ENCODE measurements at regions not wholly inside any gene's neighbourhood (a gene's known extent, or its start where the extent isn't known, plus 50 kb on each side); places are given as distances from the start of the nearest gene placed in this dataset.

DNA sequence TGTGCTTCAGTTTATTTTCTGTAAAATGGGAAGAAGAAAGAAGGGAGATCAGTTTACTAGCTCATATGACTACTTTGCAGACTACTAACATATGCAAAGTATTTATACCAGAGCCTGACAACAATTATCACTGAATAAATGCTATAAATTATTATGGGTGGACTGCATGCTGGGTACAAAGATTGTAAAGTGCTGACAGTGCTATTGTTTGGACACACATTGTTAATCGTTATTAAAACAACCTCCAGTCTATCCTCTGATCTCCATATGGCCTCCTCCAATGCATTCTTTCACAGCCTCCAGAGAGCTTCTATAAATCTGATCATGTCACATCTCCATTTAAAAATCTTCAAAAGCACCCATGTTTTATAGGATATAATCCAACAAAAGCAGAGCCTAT is 90.1 kb upstream of the HS3ST1 start:
- no peak for DNase-seq (ENCODE audit: low read depth)

DNA sequence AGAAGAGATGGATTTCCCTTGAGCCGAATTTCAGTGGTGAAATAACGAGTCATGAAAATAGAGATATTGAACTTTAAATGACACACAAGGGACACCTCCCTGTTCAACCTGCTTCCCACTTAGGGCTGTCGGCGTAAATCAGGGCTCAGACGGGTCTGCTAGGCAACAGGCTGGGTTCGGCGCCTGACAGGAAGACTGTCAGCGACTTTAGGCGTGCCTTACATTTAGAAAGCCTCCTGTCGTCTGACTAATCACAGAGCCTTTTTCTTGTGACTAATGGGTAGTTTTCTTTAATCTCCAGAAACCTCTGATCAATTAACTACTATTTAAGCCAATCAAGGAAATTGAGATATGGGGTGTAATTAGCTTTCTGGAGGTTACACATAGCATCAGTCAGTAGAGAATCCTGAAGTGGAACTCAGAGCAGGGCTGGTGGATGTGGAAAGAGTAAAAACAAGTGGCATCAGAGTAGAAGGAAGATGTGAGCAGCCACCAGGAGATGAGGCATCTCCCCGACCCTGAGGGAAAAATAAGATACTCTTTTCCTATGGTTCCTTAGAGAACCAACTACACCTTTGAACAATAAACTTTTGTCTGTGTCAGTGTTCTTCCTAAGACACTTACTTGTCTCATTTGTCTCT is 86.2 kb upstream of the HS3ST1 start:
- DNase-seq (ENCODE audit: low read depth) = no peak

DNA sequence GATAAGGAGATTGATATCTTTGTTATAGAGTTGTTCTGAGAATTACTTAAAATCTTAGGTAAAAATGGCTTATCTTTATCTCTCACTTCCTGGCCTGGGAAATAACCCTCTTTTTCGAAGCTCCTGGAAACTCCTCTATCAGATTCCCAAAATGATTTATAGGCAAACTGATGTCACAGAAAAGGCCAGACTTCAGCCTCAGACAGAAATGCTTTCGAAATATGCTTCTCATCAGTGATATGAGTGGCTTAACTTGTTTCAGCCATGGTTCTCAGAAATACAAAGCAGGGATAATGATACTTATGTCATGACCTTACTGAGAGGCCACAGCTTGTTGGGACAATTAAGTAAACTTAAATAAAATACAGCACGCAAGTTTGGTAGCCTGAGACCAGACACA is 85.3 kb upstream of the HS3ST1 start:
- DNase-seq (ENCODE audit: low read depth) = no peak

DNA sequence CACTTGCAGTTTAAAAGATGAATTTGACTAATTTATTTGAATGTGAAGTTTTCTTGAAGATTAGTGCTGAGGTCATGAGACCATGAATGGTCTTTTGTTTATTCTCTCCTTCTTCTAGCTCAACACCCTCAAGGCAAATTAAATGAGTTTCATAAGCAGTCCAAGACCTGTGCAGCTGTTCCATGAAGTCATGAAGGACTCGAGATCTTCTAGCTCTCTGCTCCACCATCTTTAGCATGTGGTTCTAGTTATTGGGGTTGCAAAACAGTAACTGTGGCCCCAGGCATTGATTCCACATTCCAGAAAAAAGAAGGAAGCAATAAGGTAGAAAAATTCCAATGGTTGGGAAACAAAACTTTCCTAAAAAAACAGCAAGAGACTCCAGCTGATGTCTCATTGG is 84.2 kb upstream of the HS3ST1 start:
- DNase-seq (ENCODE audit: low read depth) = no peak

DNA sequence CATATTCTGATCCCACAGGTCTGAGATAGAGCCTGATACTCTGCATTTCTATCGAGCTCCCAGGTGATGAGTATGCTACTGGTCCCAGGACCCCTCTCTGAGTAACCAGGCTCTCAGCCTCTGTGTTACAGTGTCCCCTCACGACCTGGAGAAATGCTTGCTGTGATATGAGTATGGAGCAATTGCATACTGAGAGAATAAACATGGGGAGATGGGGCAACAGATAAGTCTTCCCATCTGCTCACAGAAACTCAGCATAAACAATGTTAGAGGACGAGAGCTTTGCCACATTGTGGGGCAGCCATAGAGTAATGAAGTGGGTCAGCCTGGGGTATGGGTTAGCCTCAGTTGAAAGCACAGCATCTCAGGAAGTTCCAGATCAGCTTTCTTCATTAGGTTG is 82.6 kb upstream of the HS3ST1 start:
- DNase-seq (ENCODE audit: low read depth) = no peak

DNA sequence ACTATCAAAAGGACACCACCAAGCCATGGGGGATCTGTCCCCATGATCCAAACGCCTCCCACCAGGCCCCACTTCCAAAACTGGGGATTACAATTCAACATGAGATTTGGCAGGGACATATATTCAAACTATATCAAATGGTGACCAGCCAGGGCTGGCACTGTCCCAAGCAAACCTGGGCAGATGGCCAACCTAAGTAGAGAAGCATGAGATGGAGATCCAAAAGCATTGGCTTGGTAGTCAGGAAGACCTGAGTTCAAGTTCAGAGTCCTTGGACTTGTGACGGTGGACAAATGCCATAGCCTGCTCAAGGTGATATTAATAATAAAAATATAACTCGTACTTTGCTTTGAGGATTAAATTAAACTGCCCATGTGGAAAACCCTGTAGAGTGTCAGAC is 79.2 kb upstream of the HS3ST1 start:
- DNase-seq (ENCODE audit: low read depth) = no peak

DNA sequence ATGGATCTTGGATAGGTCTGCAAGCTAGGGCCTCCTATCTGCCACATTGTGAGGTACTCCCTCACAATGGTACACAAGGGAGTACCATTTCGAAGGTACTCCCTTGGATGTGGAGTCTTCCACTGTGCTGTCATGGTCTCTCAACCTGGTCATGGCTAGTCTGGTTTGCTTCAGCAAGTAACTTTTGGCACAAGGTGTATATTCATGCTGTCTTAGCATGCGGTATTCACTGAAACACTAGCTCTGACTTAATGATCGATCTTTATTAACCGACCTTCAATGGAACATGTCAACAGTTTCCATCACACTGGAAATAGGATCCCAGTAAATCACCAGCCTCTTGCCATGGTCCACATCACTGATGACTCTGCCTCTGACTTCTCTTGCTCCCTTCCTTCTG is 77.5 kb upstream of the HS3ST1 start:
- no peak for DNase-seq (ENCODE audit: low read depth)

DNA sequence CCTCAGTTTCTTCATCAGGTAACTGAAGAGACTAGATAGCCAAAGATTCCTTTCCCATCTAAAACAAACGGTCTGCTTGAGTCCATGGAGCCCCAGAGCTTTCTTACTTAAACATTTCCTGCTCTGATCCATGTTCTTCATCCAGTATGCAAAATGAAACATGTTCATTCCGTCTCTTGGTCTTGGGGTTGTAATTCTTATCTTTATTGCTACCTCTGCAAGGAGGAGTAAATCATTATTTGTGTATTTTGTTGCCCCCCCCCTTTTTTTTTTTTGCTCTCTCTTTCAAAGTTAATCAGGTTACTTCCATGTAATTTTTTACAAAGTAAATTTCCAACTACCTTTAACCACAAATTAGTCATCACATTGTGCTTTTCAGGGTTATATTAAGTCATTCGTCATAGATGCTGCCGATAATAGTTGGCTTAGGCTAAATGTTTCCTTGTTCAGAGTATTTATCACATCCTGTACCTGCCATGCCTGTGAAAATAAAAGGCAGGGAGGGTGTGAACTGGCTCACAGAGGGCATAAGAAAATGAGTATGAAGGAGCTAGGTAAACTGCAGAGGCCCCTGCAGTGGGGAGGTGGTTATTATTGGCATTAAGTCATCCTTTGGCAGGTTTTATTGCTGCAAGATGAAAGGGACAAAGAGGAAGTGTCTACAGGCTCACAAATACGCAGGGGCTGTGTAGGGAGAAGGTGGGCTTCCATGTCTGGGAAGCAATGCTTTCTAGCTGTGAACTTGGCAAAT is 76.7 kb upstream of the HS3ST1 start:
- no peak for DNase-seq (ENCODE audit: low read depth)

DNA sequence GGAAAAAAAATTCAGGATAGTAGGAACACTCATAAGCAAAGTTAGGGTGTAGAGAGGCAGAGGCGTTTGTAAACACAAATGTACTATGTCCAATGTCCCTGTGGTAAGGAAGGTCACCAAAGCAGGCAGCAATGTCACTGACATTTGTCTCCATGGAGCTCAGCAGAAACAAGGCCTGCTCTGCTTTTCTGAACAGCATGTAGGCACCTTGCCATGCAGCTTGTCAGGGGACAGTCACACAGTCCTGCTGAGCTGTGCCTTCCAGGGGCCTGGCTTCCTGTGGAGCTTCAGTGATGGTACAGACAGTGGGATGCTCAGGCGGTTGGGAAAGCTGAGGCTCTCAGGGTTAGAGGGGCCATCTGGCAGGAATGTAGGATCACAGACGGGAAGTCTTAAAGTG is 74.5 kb upstream of the HS3ST1 start:
- DNase-seq (ENCODE audit: low read depth) = no peak

DNA sequence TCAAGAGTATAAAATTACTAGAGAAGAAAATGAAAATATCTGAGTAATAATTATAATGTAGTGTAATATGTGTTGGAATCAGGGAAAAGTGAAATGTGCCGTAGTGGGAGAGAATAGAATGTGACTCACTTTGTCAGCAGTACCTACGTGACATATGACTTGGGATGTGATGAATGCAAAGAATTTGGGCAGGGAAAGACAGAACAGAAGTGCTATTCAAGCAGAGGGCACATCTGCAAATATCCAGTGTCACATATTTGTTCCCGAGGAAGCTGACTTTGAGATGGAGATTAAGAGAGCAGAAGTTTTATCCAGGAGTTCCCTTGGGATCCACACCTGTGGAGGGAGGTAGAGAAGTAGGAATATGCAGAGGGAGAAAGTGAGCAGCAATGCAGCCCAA is 69.3 kb upstream of the HS3ST1 start:
- no peak for DNase-seq (ENCODE audit: low read depth)

DNA sequence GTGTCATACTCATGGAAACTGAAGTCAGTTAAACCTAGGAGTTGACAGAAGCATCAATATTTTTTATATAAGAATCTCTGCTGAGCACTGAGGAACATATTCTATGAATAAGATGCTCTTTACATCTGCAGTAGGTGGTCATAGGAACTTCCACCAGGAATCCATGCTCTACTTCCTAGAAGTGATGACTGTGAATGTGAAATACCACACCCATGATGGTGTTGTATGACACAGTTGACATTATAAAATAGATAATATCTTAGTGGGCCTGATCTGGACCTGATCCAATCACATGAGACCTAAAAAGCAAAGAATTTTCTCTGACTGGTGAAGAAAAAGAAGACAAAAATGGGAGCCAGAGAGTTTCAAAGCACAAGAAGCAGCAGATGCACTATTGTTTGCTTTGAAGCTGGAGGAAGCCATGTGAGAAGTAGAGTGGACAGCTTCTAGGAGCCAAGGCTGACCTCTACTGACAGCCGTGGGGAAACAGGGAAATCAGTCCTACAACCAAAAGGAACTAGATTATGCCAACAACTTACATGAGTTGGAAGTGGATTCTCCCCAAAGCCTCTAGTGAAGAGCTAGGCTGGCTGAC is 68.6 kb upstream of the HS3ST1 start:
- no peak for DNase-seq (ENCODE audit: low read depth)

DNA sequence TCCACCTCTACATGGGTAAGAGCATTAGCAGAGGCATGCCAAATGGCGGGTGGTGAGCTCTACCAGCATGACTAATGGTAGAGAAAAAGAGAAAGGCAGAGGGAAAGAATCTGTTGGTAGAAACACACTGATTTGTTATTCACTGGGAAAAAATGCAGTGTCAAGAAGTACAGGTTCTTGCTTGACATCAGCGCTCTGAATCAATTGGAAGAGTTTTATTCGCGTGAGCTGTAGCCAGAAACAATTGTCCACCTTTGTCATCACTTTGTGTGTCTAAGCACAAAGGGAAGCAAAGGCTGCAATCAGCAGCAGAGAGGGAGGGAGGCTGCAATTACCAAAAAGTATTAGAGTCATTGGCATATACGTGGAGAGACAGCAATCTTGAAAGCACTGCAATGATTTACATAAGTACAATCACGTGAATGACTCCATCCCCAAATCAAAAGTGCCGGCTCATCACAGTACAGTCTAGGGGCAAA is 67.7 kb upstream of the HS3ST1 start:
- no peak for DNase-seq (ENCODE audit: low read depth)

DNA sequence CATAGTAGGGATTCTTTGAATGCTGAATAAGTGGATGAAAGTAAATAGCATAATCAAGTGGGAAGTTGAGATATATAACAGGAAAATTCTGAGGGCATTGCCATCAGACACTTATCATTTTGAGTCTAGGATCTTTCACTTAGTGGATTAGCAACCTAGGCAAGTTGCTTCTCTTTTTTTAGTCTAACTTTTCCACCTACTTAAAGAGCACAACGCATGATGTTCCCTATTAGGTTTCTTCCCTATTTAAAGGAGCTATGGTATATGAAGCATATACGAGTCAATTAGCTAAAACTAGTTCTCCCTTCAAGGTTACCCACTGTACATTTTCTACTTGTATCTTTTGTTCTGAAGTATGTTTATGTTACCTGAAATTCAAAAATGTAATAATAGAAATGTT is 67.1 kb upstream of the HS3ST1 start:
- DNase-seq (ENCODE audit: low read depth) = no peak

DNA sequence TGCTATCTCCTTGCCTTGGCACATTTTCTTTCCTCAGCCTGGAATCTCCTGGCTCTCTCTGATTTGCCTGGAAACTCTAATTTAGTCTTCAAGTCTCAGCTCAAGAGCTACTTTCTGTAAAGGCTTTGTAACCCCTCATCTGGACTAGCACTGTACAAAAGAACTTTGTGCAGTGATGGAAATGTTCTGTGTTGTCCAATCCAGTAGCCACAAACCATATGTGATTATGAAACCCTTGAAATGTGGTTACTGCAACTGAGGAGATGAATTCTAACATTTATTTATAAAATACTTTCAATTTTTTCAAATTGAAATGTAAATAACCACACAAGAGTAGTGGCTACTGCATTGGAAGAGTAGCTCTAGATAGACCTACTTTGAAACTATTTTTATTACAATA is 66.6 kb upstream of the HS3ST1 start:
- DNase-seq (ENCODE audit: low read depth) = no peak

DNA sequence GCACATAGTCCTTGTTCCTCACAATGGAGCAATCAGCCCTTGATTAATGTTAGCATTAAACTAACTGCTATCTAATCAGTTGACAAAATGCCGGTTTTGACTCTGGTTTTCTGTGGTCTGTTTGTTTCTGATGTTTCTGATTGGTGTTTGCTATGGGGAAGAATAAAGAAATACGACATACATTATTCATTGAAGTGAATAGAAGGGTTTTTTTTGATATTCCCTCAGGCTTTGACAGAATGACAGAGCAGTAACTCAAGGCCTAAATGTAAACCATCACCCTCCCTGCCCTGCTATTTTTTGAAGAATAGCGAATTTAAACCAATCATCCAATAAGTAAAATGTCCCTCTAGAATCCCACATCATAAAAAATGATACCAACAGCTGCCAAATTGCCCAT is 65.5 kb upstream of the HS3ST1 start:
- DNase-seq (ENCODE audit: low read depth) = no peak

DNA sequence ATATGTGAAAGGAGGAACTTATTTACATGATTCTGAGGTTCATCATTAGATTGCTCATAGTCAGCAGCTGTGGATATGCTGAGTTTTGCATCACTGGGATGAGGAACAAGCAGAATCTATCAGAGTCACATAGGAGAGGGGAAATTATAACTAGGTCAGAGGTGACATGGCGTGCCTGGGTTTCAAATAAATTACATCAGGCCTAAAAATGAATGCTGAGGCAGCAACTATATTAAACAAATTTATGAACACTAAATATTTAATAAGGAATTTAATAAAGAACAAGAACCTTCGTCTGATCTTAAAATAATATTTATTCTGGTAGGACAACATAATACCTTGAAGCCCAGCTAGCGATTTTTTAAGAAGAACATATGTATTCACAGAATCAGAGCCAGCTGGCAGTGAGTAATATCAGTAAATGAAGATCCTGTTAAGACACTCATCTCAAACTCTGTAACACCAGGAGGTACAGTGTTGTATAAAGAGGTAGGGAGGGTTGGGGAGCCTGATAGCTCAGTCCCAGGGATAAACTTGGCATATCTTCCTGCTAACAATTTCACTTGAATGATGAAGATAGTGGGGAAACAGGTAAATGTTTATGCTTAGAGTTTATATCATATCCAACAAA is 60.9 kb upstream of the HS3ST1 start:
- DNase-seq (ENCODE audit: low read depth) = no peak

DNA sequence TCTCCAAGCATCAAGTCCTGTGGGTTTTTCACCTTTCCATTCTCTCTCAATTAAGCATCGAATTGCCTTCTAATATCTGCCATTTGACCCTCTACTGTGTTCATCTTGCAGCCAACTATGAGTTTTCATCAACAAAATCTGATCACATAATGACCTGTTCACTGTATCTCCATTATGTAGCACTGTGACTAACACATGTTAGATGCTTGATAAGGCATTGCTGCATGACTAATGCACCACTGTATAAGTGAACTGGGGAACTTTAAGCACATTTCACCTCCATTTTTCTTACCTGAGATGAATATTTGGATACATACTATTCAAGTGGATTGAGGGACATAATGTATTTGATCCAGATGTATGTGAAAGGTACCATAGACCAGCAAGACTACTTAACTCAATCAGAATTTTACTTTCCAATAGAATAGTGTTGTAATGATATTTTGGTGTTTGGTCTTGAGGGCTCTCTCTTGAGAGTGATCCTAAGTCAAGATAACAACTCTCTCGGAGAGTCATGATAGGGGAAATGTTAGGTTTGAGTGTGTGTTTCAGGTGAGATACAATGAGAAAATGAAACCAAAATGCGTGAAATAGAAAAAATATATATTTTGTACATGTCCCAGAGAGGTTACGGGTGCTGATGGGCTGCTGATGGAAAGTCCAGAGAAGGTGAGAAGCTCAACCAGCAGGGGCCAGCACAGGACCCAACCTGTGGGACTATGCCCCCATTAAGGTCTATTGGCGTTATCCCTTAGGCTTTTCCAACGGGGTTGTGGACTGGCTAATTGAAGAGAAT is 60.2 kb upstream of the HS3ST1 start:
- no peak for DNase-seq (ENCODE audit: low read depth)

DNA sequence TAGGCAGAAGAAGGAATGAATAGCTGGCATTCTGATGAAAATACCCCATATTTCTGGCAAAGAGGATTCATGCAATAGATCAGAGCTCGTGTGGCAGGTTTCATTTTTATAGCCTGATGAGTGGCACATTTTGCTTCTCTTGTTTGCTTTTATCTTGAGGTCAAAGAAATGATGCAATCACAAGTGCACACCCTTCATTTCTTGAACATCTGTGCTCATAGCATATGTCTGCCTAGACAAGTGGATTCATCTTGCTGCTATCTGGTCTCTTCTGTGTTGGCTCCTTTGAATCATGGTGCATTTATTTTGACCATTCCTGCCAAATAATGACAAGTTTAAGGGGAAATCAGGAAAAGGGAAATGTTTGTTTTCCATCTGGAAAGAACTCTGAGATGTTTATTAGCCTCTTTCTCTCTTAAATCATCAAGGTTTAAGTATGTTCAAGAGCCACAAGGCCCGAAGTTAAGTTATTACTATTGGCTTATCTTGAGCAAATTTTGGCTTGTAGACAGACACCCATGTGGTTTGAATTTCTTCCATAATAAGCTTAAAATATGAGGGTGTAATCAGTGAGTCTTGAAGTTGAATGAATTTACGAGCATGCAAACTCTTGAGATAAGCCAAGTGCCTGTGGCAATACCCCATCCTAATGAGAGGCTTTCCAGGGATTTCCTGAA is 59.3 kb upstream of the HS3ST1 start:
- DNase-seq (ENCODE audit: low read depth) = no peak

DNA sequence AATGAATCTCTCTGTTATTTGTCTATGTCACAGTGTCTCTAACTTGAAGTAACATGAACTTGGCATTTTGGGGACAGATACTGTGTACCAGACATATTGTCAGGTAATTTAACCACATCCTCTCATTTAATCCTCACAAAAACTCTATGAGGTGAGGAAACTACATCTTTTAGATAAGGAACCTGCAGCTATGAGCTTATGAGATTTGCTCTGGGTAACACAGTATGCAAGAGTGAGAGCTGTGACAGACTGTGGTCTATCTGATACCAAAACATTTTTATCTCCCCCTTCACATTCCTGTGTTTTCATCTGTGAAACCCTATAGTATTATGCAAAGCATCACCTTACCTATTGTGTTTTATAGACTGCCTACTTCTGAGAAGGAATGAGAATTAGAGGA is 58.4 kb upstream of the HS3ST1 start:
- no peak for DNase-seq (ENCODE audit: low read depth)

DNA sequence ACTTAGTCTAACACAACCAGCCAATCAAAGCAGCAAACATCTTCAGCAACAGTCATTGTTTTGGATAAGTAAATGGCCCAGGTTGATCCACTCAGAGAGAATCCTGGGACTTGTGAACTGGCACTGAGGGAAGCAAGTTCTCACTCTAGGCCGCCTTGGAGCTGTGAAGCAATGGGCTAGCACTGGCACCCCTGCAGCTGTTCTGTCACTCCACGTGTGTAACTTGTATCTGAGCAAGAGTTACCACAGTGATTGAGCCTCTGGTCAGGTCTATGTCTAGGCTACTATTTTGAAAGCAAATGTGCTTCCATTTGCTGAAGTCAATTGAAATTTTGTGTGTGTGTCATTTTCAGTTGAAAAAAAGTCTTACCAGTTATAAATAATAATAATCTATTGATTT is 57.2 kb upstream of the HS3ST1 start:
- DNase-seq (ENCODE audit: low read depth) = no peak

DNA sequence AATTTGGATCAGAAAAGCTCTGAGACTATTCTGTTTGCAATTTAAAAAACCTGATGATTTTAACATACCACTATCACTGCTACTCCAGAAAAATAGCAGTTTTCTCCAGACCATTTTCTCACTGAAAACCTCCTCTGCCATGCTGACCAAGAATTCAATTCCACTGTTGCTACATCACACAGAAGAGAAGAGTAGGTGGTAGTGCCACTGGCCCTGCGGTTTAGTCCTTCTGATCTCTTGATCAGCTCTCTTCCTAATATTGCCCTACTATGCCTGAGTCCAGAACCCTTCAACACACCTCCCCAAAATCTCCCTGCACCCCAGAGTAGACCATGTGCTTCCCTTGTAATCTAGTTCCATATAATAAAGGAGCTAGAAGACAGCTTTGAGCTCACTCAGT is 55.8 kb upstream of the HS3ST1 start:
- DNase-seq (ENCODE audit: low read depth) = no peak

DNA sequence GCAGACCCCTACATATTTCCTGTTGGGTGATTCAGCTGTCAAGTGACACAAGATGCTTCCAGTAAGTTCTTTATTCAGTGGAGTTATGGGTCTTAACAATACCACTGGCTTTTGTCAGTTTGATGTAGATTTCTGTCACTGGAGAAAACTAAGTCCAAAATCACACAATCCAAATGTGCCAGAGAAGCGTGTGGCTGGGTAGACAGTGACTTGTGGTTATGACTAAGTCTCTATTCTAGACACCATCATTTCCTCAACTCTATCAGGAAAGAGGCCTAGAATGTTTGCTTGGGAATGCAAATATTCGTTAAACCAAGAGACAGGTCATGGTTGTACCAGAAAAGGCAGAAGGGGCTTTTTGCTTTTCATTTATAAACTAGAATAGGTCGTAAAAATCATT is 54.4 kb upstream of the HS3ST1 start:
- no peak for DNase-seq (ENCODE audit: low read depth)
